Pulmonary artery endothelial cell (primary cell): ENCODE measurements at regions not wholly inside any gene's neighbourhood (a gene's known extent, or its start where the extent isn't known, plus 50 kb on each side); places are given as distances from the start of the nearest gene placed in this dataset.
"Not testable (repeated sequence)": the region's sequence is repeated elsewhere in the genome, so short reads cannot be mapped to it uniquely, and the experiment has no call there.

Source experiments
- DNase-seq: peaks from one replicate; pipeline ENCODE4 v3.0.0-alpha.2; 2011; ENCODE audit warnings: low read depth, low spot score

DNA sequence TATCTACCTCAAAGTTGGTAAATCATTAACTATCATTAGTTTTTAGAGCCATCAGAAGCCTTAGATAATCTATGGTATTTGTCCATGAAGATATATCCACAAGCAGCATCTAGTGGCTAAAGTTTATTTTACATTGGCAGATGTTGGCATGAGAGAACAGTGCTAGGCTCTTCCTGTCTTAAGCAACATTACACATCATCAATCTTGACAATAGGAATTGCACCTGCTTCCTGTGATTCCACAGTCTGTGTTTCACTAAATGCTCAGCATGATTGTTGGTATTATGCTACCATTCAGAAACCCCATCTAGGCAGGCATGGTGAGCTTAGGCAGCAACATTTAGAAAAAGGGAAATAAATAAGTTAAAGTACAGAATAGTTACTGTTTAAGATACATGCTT is 246.6 kb downstream of the SLCO4C1 start:
- no peak for DNase-seq

DNA sequence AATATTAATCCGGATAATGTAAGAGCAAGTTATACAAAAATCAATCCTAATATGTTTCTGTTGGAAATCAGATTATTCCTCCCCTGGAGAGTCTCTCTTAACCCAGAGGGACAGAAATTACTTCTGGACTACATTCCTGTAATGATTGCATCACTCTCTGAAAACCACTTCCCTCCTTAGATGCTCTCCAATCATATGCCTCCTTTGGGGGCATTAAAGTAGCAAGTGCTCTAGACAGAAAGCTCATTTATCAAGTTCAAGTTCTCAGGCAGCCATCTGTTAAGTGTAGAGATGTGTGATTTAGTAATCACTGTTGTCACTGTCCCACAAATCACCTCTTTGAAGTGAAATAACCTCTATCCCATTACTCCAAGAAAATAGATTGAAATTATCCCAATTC is 247.1 kb downstream of the SLCO4C1 start:
- DNase-seq: no peak

DNA sequence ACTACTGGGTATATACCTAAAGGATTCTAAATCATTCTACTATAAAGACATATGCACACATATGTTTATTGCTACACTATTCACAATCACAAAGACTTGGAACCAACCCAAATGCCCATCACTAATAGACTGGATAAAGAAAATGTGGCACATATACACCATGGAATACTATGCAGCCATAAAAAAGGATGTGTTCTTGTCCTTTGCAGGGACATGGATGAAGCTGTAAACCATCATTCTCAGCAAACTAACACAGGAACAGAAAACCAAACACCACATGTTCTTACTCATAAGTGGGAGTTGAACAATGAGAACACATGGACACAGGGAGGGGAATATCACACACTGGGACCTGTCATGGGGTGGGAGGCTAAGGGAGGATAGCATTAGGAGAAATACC is 249.0 kb downstream of the SLCO4C1 start:
- not testable (repeated sequence) for DNase-seq

DNA sequence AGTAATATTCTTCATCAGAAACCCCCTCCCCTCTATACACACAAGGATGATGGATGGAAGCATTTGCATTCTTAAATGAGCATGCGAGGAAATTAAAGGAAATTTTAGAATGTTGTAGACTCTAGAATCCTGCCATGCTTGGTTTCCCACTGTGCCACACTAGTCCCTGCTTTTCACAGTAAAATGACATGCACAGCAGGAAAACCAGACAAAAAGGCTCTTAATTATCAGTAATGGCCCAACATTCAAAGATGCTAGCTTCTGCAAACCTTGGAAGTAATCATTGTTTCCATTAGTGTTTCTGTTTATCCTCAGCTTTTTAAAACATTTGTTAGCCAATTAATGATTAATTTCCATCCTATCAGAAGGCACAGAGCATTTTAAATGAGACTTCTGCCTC is 255.8 kb downstream of the SLCO4C1 start:
- no peak for DNase-seq

DNA sequence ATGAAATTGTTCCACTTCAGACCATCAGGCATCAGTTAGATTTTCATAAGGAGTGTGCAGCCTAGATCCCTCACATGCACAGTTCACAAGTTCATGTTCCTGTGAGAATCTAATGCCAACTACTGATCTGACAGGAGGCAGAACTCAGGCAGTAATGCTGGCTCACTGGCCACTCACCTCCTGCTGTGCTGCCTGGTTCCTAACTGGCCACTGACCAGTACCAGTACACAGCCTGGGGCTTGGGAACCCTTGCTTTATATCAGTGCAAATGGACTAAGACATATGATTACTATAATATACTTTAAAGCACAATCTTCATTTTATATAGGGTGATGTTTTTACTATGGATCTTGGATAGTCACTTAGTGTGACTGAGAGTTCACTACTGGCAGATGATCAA is 259.2 kb downstream of the SLCO4C1 start:
- no peak for DNase-seq

DNA sequence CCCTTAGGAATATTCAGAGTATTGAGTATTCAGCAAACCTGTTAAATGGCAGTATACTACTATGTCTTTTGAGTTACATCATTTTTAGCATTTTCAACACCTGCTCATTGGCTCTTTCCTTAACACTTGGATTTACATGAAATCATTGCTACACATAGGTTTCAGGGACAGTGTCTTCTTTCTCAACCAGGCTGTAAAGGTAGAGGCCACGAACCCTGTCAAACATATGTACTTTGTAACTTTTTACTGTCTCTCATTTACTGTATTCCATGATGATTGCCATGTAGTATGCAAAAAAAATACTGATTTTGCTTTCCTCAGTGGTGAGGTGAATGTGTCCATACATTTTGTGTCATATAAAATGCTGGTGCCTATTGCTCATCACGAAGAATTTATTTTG is 264.4 kb downstream of the SLCO4C1 start:
- no peak for DNase-seq

DNA sequence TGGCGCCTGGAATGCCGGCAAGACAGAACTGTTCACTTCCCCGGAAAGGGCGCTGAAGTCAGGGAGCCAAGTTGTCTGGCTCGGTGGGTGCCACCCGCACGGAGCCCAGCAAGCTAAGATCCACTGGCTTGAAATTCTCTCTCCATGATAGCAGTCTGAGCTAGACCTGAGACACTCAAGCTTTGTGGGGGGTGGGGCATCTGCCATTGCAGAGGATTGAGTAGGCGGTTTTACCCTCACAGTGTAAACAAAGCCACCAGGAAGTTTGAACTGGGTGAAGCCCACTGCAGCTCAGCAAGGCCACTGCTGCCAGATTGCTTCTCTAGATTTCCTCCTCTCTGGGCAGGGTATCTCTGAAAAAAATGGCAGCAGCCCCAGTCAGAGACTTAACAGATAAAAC is 277.4 kb downstream of the SLCO4C1 start:
- no peak for DNase-seq

DNA sequence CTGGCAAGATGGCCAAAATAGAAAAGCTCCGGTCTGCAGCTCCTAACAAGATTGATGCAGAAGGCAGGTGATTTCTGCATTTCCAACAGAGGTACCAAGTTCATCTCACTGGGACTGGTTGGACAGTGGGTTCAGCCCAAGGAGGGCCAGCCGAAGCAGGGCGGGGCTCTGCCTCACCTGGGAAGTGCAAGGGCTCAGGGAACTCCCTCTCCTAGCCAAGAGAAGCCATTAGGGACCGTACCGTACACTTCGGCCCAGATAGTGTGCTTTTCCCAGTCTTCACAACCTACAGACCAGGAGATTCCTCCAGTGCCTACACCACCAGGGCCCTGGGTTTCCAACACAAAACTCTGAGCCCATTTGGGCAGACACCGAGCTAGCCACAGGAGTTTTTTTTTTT is 277.8 kb downstream of the SLCO4C1 start:
- no peak for DNase-seq

DNA sequence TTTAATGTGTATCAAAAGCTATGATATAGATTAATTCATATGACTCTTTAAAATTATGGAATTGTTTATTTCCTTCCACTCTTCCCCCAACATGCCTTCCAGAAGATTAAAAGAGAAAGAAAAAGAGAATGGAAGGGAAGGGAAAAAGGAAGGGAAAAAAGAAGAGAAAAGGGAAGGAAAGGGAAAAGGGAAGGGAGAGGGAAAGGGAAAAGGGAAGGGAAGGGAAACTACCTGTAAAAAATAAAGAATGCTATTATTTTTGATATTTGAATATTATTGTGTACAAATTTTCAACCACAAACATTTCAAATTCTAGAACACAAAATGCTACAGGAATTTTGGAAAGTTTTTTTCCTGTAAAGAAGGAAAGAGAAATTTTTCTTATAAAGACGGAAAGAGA is 281.7 kb downstream of the SLCO4C1 start:
- no peak for DNase-seq

DNA sequence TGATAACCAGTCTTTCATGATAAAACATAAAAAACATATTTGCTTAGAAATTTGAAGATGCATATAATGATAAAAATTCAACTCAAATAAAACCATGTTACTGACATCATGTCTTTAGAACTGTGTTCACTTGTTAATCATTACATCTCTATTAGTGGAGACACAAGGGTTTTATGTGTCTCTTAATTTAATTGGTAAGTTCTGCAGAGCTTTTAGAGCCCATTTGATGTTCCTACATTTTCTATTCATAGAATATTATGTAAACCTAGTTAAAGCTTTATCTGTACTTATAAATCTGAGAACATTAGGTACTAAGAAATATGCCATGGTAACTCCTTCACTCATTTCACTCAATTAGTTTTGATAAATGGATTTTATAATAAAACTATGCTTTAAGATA is 285.4 kb downstream of the SLCO4C1 start:
- DNase-seq: no peak

DNA sequence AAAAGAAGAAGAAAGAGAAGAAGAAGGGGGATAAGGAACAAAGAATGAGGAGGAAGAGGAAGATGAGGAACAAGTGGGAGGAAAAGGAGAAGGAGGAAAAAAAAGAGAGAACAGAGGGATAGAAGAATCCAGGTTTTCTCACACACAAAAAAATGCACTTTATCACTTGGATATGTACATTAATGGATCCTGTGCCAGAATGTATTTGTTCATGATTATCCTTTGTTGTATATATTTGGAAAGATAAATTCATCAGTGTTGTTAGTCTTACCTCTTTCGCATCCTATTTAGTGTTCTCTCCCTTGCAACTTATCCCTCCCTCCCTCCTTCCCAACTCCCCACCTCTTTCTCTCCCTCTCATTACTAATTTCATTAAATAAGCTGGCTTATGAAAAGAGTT is 298.8 kb downstream of the SLCO4C1 start:
- no peak for DNase-seq

DNA sequence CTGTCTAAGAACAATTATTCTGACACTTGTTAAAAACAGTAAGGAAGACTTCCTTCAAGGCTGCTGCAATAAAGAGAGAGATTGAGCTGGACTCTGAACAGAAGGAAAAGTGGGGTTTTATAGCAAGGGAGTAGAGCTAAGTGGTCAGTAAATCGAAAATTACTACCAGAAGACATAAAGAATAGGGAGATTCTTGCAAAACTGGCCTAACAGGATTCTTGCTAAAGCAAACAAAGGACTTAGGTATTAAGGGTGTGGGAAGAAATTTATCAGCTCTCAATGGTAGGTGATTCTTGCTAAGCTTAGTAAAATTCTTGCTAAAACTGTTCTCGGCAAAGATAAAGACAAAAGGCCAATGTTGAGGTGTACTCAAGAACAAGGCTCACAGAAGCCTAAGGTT is 300.5 kb downstream of the SLCO4C1 start:
- no peak for DNase-seq

DNA sequence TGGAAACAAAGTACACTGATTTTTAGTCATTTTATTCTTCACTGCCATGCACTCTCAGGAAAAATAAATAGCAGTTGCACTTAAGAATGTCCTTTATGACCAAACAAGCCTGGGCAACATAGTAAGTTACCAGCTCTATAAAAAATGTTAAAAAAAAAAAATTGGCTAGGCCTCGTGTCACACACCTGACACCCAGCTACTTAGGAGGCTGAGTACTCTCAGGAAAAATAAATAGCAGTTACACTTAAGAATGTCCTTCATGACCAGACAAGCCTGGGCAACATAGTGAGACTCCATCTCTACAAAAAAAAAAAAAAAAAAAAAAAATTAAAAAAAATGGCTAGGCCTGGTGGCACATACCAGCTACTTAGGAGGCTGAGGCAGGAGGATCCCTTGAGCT is 304.6 kb downstream of the SLCO4C1 start:
- DNase-seq: no peak

DNA sequence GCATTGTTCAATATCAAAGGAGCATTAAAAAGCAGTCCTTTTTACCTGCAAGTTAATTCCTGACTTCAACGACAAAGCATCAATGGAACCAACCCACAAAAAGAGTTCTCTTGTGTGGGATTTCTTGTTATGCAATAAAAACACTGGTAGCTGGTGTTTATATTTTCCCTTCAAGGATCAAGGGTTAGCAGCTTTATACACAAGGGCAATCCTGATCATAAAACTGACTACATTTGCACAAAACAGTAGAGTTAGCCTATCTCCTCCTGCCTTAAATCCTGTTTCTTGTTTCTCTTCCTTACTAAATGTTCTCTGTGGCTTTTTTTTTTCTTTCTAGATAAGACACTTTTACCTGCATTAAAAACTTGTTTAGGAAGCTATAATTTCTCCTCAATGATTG is 306.4 kb downstream of the SLCO4C1 start:
- DNase-seq: no peak

DNA sequence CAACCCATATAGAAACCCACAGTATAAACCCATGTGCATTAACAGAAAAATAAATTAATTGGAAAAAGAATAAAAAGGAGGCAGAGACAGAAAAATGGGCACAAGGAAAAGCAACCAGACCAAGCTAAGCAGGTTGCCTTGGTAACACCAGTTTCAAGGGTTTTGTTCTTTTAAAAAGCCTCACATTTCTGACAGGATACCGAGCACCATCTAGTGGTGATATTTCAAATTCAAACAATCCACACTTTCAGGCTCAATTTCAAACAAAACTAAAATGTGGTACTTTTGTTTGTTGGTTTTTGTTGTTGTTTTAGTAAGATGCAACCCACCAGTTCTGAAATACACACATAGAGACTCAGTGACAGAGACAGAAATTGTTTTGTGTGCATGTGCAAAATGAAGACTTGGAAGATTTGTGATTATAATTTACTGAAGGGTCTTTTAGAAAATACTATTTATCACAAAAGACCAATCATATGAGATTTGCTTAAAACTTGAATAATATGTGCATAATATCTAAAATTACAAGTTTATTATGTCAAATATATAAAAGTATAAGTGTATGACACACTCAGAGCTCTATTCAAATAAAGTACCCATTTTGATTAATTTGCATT is 318.2 kb downstream of the SLCO4C1 start:
- DNase-seq: no peak

DNA sequence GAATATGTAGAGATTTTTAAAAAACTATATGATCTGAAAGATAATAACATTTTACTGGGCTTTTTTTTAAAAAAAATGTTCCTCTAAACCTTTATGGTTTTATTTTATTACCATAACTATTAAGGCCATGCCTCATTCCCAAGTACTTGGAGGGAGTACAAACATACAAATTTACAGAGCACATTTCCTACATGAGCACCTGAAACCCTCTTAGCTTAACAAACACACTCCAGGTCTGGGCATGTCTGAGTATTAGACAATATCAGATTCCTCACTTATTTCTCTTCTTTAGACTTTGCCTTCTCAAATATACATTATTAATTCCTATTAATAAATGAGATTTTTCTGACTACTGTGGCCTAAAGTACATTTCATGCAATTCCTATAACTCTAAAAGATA is 319.2 kb downstream of the SLCO4C1 start:
- no peak for DNase-seq

DNA sequence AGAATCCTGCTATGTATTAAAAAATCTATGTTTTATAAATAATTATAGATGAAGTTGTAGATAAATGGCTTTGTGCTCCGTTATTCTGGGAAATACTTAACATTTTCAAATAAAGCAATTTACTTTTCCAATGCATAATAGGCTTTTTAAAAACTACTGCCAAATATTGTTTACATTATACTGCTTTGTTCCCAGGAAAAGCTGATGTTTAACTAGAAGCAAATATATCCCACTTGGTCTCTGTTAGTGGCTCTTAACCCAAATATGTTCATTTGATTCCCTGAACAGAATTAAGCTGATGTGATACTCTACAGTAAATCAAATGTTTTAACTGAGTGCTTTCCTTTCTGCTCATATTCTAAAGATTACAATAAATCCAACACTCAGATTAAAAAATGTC is 326.3 kb downstream of the SLCO4C1 start:
- no peak for DNase-seq

DNA sequence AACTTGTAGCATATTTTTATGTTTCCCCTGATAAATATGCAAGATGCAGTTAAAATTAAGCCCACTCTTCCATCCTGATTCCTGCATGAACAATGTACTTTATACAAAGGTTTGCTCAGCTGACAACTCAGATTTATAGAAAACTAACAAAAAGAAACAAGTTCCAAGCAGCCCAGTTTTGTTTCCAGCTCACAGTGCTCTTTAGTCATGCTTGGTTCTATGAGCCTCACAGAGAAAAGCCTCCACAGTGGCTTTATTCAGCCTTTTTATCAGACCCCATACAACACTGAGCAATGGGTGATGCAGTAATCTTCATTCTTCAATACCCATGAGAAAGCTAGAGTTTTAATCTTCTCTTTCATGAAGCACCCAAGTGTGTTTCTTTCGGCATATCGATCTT is 329.6 kb downstream of the SLCO4C1 start:
- DNase-seq: no peak

DNA sequence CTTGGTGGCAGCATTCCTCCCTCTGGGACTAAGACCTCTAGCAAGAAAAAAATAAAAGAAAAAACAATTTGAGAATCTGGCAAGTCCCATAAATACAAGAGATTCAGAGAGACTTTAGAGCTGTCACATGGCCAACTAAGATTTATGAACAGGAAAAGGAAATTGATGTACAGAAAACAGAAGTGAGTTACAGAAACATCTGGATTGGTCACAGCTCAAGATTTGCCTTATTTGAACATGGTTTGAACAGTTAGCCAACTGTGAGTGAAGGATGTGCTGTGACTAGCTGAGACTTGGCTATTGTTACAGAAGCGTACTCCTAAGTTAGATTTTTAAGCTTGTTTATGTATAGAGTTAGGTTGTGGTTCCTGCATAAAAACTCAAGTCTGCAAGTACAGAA is 340.2 kb downstream of the SLCO4C1 start:
- no peak for DNase-seq

DNA sequence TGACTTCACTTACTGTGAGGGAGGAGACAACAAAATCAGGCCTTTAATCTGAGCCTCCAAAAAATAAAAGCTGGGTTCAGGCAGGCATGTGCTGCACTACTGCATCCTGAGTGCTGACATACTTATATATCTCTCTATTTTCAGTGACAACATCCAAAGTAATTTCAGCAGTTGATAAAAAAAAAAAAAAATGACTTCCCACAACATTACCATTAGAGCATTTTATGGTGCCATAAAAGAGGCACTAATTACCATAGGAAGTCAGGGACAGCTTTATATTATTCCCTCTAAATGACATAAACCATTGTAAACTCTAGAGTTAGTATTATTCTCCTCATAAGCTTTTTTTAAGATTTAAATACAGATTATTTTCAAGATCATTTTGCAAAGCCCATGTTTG is 346.1 kb downstream of the SLCO4C1 start:
- no peak for DNase-seq

DNA sequence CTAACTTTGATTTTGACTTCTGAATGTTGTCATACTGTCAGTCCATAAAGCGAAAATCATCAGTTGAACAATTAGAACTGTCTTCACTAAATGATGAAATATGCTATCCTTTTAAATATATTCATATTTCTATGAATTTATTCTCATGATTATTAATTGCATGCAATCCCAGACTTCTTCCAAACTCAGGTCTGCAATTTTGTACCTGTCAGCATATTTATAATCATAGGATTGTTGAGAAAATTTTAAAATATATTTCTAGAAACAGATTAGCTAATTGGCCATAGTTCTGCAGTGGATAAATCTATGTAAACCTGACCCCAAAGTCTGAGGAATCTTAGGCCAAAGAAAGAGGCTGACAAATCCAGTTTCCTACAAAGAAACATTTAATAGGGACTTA is 347.5 kb downstream of the SLCO4C1 start:
- DNase-seq: no peak

DNA sequence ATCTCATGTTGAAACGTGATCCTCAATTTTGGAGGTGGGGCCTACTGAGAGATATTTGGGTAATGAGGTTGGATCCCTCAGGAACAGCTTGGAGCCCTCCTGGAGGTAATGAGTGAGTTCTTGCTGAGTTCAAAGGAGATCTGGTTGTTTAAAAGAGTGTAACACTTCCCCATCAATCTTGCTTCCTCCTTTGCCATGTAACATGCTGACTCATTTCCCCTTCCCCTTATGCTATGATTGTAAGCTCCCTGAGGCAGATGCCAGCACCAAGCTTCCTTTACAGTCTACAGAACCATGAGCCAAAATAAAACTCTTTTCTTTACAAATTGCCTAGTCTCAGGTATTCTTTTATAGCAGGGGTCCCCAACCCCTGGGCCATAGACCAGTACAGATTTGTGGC is 352.3 kb downstream of the SLCO4C1 start:
- no peak for DNase-seq

DNA sequence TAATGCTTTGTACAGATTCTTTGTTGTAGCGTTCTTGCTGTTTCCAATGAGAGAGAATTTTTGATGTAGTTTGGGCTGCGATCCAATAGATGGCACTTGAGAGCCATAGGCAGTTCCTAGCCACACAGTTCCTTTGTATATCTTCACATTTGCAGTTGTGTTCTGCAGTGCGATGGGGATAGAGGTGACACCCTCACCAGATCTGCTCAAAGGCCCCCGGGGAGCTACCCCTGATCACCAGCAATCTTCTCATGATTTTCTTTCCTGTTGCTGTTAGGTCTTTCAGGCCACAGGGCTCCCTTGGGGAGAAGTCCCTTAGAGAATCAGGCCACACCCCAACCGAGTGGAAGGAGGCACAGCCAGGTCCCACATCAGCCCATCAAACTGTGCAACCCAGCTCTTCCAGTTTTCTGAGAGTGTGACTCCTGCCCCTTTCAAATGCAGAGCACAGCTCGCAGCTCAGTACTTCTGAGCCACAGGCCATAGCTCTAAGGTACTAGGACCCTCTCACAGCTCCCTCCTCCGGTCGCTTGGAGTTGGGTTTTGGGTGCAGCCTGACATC is 353.7 kb downstream of the SLCO4C1 start:
- DNase-seq: no peak

DNA sequence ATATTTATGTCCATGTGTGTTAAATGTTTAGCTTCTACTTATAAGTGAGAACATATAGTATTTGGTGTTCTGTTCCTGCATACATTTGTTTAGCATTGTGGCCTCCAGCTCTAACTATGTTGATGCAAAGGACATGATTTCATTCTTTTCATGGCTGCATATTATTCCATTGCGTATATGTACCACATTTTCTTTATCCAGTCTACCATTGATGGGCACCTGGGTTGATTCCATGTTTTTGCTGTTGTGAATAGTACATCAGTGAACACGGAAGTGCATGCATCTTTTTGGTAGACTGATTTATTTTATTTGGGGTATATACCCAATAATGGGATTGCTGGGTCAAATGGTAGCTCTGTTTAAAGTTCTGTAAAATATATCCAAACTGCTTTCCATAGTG is 359.0 kb downstream of the SLCO4C1 start:
- no peak for DNase-seq
